HG02623 (cell line): ENCODE measurements at regions not wholly inside any gene's neighbourhood (a gene's known extent, or its start where the extent isn't known, plus 50 kb on each side); places are given as distances from the start of the nearest gene placed in this dataset.
"Not testable (repeated sequence)": the region's sequence is repeated elsewhere in the genome, so short reads cannot be mapped to it uniquely, and the experiment has no call there.

Experiments
- ATAC-seq: cut with Tn5 transposase; IDR thresholded peaks from one replicate; pipeline ENCODE4 v1.9.1; 2021; ENCODE audit warnings: moderate library complexity; ENCODE audit not compliant: unreplicated experiment

- ATAC-seq, result no peak
These were observed 329.4 kb upstream of the MAN1A1 start for GRCh38 chr6:119678961-119679360.

- ATAC-seq, result no peak
These were observed 327.8 kb upstream of the MAN1A1 start for GRCh38 chr6:119677384-119677783.

GRCh38 chr6:119676961-119677360 lies 327.4 kb upstream of the MAN1A1 start:
- ATAC-seq, result no peak

- no peak for ATAC-seq
These were observed 326.7 kb upstream of the MAN1A1 start for GRCh38 chr6:119676230-119676629.

GRCh38 chr6:119673741-119674140 lies 324.2 kb upstream of the MAN1A1 start:
- no peak for ATAC-seq

GRCh38 chr6:119672725-119673124 lies 323.2 kb upstream of the MAN1A1 start:
- no peak for ATAC-seq

GRCh38 chr6:119671105-119671504 lies 321.5 kb upstream of the MAN1A1 start:
- no peak for ATAC-seq

- no peak for ATAC-seq
These were observed 319.7 kb upstream of the MAN1A1 start for GRCh38 chr6:119669221-119669620.

- ATAC-seq, result not testable (repeated sequence)
These were observed 315.9 kb upstream of the MAN1A1 start for GRCh38 chr6:119665432-119665831.

GRCh38 chr6:119661628-119662027 lies 312.1 kb upstream of the MAN1A1 start:
- ATAC-seq, result no peak

- no peak for ATAC-seq
These were observed 311.5 kb upstream of the MAN1A1 start for GRCh38 chr6:119661078-119661477.

GRCh38 chr6:119658917-119659316 lies 309.4 kb upstream of the MAN1A1 start:
- ATAC-seq, result no peak

- ATAC-seq, result no peak
These were observed 305.6 kb upstream of the MAN1A1 start for GRCh38 chr6:119655124-119655523.

GRCh38 chr6:119653329-119653728 lies 303.8 kb upstream of the MAN1A1 start:
- no peak for ATAC-seq

- ATAC-seq, result no peak
These were observed 300.0 kb upstream of the MAN1A1 start for GRCh38 chr6:119649531-119649930.

- ATAC-seq, result no peak
These were observed 297.7 kb upstream of the MAN1A1 start for GRCh38 chr6:119647309-119647708.

- ATAC-seq, result no peak
These were observed 294.3 kb upstream of the MAN1A1 start for GRCh38 chr6:119643876-119644275.

- ATAC-seq, result no peak
These were observed 288.2 kb upstream of the MAN1A1 start for GRCh38 chr6:119637768-119638167.

GRCh38 chr6:119636060-119636459 lies 286.5 kb upstream of the MAN1A1 start:
- no peak for ATAC-seq

GRCh38 chr6:119633461-119633860 lies 283.9 kb upstream of the MAN1A1 start:
- ATAC-seq, result no peak

GRCh38 chr6:119630561-119631192 lies 281.1 kb upstream of the MAN1A1 start:
- ATAC-seq, result no peak

- no peak for ATAC-seq
These were observed 279.4 kb upstream of the MAN1A1 start for GRCh38 chr6:119628691-119629594.
